ENCODE measurements at regions not wholly inside any gene's neighbourhood (a gene's known extent, or its start where the extent isn't known, plus 50 kb on each side); places are given as distances from the start of the nearest gene placed in this dataset.

DNA sequence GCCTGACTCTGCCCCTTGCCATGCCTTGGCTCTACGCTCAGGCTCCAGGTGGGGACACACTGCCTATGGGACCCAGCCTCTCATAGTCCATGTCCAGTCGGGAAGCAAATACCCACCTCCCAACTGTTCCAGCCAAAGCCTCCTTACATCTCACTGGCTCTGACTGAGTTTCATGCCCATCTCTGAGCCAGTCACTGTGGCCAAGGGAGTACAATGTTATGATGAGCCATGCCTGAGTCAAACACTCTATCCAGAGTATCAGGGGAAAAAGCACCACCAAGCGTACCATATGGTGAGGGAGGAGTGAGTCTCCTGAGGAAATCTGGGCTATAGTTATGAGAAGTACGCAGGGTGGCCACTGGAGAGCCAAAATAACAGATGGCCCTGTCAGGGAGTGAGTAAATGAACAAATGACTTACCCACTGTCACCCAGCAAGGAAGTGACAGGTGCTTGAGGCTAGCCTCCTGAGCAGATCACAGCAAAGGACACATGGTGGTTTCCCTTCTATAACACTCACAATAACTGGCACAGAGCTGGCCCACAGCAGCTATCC is 236.6 kb upstream of the GJB5 start:
- DNase-seq, result no peak

- DNase-seq, result no peak
These were observed 234.7 kb upstream of the GJB5 start for GRCh38 chr1:34520111-34520510.

- no peak for DNase-seq
These were observed 230.1 kb upstream of the GJB5 start for GRCh38 chr1:34524783-34525182.

DNA sequence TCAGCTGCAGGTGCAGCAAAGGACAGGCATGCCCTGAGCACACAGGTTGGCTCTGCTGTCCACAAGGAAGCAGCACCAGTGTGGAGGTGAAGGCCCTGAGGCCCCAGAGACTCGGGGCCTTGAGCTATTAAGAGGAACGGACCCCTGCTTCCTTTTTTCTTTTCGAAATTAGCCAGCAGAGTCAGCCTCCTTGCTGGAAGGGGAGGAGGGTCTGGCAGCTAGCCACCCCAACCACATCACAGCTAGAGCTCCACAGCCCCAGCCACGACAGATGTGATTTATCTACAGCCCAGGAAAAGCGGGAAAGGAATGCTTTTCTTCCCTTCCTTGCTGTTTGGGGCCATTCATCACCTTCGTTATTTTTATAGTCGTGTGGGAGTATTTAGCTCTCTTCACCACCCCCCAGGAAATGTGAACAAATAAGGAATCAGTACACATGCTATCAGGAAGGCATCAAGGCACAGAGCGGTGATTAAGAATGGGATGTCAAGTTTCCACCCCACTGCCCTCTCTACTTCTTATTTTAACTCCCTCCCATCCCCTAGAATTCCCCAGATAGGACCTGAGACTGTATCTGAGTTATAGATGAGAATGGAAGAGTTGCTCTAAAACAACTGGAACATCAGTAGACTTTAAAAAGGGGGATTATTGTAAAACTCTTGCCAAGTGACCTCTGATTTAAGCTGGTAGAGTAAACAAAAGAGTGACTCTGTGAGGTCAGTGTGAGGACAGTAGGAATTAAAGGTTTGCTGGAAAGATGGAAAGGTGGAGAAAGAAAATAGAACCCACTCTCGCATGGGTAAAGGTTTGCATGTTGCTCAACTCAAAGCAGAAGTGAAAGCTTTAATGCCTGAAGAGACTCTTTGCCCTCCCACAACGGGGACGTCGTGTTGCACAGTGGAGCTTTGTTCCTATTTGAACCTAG is 224.7 kb upstream of the GJB5 start:
- DNase-seq, result no peak

DNA sequence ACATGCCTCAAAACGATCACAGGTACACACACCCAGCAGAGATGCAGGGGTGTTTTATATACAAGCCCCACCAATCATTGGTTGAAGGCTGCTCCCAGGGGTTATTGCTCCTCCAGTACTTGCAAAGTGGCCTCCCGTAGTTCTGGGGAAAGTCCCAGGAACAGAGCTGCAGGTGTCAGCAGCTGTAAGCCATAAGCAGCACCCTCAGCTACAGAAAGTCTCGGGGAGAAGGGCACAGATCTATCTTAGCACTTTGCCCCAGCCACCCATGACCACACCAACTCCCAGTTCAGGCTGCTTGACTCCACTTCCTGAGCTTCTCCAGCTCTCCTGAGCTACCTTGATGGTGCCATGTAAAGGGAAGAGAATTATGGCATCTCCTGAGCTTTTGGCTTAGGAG is 222.7 kb upstream of the GJB5 start:
- no peak for DNase-seq

DNA sequence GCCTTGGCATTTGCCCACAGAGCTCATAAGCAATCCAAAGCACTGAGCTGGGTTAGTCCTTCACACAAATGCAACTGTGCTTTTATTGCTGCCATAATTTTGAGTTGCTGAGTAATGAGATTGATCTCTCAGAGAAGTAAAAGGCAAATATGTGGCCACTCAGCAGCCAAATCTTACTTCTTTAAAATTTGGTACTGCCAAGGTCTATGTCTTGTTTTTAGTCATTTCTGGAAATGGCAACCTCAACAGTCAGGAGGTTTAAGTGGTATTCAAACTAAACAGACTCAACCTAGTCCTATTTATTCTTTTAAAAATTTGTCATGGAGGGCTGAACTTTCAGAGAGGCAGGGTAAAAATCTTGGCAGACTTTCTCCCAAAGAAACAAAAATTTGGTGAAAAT is 216.4 kb upstream of the GJB5 start:
- DNase-seq, result no peak

- DNase-seq, result no peak
These were observed 207.7 kb upstream of the GJB5 start for GRCh38 chr1:34547046-34547674.

DNA sequence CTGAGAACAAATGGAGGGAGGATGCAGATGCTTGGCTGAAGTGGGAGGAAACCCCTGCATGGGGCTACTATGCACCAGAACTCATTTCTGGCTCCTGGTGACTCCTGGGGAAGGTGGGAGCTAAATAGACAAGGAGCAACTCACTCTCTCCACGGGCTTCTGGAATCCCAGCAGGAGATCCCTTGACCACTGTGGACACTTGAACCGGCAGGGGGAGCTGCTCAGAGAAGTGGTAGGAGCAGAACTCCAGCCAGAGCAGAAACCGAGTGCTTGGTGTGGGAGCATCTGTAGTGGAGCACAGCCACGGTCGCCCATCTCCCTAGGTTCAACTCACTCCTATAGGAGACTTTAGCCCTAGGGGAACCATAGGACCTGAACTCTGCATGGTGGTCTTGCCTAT is 205.6 kb upstream of the GJB5 start:
- no peak for DNase-seq

DNA sequence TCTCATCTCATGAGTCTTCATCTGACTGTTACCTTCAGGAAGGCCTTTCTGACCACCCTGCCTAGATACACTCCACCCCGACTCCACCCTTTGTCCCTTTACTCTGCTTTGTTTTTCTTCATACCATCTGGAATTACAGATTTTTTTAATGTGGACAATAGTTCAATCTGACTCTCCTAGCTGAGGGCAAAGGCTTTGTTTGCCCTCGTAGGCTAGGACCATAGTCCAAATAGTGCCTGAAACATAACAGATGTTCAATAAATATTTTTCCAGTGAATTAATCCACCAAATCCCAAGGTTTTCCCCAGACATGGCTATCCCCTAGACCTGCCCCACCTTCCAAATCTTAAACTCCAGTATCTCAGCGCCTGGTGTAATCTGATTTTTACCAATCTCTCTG is 176.5 kb upstream of the GJB5 start:
- DNase-seq, result no peak

GRCh38 chr1:34582356-34582755 is 172.5 kb upstream of the GJB5 start:
- no peak for DNase-seq

GRCh38 chr1:34587761-34588160 is 167.1 kb upstream of the GJB5 start:
- no peak for DNase-seq

DNA sequence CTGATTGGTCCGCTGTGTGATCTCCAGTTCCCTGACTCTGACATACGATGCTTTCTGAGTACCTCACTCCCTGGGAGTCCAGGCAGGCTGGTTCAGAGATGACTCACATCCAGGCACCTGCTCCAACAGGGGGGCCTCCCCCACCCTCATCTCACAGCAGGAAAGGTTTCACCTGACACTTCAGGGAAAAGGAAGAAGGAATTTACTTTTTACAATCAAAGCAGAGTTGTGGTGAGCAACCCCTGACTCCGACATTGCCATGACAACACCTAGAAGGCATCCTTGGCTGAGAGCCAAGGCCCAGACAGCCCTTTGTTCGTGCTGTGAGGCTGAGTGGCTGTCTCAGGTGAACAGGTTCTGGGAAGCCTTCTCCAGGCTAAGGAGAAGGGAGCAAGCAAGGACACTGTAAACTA is 164.6 kb upstream of the GJB5 start:
- DNase-seq, result no peak

- no peak for DNase-seq
These were observed 162.9 kb upstream of the GJB5 start for GRCh38 chr1:34591751-34592629.

- DNase-seq, result peak in 3 of 5 donors; percentile 10 to 33 (median 17)
These were observed 156.9 kb upstream of the GJB5 start for GRCh38 chr1:34597877-34598514.

DNA sequence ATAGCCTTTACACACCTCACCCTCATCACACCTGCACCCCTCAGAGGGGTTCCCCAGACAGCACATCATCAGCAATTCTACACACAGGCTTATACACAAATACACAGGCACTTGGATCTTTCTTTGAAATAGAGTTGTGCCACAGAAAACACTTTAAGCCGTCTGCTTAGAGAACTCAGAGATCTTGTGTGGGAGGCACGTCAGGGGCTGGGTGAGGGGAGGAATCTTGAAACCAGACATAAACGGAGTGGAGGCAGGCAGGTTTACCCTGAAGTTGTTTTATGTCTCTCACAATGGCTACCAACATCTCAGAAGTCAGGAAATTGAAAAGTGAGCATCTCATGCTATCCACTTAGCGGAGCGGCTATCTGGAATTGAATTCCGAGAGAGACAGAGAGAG is 151.9 kb upstream of the GJB5 start:
- DNase-seq, result no peak

- no peak for DNase-seq
These were observed 151.3 kb upstream of the GJB5 start for GRCh38 chr1:34603594-34603993.

DNA sequence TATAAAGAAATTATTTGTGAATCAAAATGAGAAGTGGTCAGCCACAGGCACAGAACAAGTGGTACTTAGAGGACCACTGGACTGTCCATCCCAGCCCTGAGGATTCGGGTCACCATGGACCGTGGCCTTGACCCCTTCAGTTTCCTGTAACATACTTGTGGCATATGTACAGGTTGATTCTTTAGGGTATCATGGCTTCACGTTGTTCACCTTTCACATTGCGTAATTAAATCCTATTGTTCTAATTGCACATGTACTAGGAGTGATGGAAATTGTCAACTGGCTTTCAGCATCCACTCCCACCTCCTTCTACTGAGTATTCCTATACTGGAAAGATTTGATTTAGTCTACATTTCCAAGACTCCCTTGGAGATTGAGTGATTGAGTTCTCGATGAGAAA is 148.3 kb upstream of the GJB5 start:
- DNase-seq, result no peak

DNA sequence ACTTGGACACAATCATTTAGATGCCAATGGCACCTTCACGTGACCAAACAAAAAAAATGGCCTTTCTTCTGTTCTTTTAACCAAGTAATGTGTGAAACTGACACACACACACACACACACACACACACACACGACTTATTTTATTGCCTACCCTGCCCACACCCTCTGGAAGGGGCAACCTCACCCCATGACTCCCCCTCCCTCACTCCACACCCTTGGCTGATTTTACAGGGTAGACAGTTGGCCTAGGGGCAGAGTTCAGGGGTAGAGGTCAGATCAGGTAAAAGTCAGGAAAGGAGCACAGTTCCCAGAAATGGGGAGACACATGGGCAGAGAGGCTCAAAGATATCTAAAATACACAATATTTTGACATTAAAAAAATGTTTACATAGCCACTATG is 144.8 kb upstream of the GJB5 start:
- DNase-seq, result no peak

GRCh38 chr1:34611571-34611970 is 143.3 kb upstream of the GJB5 start:
- DNase-seq, result no peak

- DNase-seq, result no peak
These were observed 142.6 kb upstream of the GJB5 start for GRCh38 chr1:34612091-34612827.

DNA sequence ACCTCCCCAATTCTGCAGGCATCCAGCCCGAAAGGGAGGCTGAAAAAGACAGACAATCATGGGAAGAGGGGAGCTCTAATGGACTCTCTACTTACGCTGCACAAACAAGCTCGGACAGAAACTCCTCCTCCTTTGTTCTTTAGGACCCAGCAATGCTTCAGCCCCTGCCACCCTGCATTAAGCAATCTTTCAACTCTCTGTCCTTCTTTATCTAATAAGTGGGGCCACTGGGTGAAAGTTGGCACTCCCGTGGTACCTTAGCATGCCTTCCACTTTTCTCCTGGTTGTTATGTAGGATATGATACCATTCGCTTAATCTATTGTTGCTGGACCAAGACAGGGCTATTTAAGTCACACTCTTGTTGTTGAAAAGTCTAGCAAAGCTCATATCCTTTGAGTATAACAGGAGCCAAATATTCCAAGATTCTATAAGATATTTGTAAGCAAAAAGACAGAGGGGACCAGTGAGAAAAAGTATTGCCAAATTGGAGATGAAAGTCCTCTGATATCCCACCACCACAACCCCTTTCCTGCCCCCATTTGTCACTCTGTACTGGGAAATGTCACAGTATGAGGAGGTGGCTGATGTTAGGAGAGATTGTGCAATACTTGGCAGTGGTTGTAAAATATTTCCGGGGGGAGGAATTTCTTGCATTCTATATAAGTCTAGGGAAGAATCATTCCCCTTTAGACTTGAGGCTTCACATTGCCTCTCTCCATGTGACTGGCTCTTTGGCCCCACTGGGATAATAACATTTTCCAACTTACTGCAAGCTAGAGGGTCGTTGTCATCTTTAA is 137.3 kb upstream of the GJB5 start:
- no peak for DNase-seq
